ENCODE measurements at regions not wholly inside any gene's neighbourhood (a gene's known extent, or its start where the extent isn't known, plus 50 kb on each side); places are given as distances from the start of the nearest gene placed in this dataset.

GRCh38 chr5:175379867-175380266 lies 64.1 kb downstream of the DRD1 start:
- H4K8ac ChIP-seq (ENCODE audit: low read depth in 2 of 2, low read length in 2 of 2), result no peak overlapping the region
- H3K27ac ChIP-seq (ENCODE audit: insufficient read depth, low read length), result no peak overlapping the region
- no peak for TF ChIP-seq SMC3 (IDR thresholded peaks at IDR 0.05; ENCODE audit: low read depth, low read length)
- TF ChIP-seq RCOR1 (IDR thresholded peaks at IDR 0.05; ENCODE audit: insufficient replicate concordance, low read length), result no peak
- no peak for TF ChIP-seq MAFK (IDR thresholded peaks at IDR 0.05; ENCODE audit: low read depth, low read length)
- TF ChIP-seq CHD1 (IDR thresholded peaks at IDR 0.05; ENCODE audit: low read depth, low read length), result no peak
- no peak for TF ChIP-seq RFX5 (IDR thresholded peaks at IDR 0.05; ENCODE audit: low read depth, low read length)
- TF ChIP-seq CTCF (conservative IDR thresholded peaks at IDR 0.05; ENCODE audit: low read depth, low read length), result no peak
- TF ChIP-seq USF2 (IDR thresholded peaks at IDR 0.05; ENCODE audit: low read depth, low read length), result no peak
- no peak for TF ChIP-seq ELK1 (IDR thresholded peaks at IDR 0.05; ENCODE audit: borderline replicate concordance, low read depth, low read length)
- no peak for TF ChIP-seq MAZ (IDR thresholded peaks at IDR 0.05; ENCODE audit: borderline replicate concordance, low read depth, low read length)
- no peak for TF ChIP-seq CEBPB (IDR thresholded peaks at IDR 0.05; ENCODE audit: low read depth, low read length)
- TF ChIP-seq POLR2A (IDR thresholded peaks at IDR 0.05; ENCODE audit: low read depth, low read length), result no peak
- no peak for TF ChIP-seq FOS (IDR thresholded peaks at IDR 0.05; ENCODE audit: low read depth, low read length)
- TF ChIP-seq NFE2L2 (IDR thresholded peaks at IDR 0.05; ENCODE audit: low read depth, low read length), result no peak
- H4K5ac ChIP-seq (ENCODE audit: low read depth, low read length), result no peak overlapping the region
- H2BK20ac ChIP-seq (ENCODE audit: low read depth, low read length), result no peak overlapping the region
- H3K4me3 ChIP-seq (ENCODE audit: insufficient read depth, low read depth, low read length), result no peak overlapping the region
- intact Hi-C loops (cut with micrococcal nuclease), result loop anchor here (10.0 kb wide), 1 partner anchor 165 kb away; no protein-coding TSS in a partner anchor
- no peak overlapping the region for H3K14ac ChIP-seq (replicated peaks; ENCODE audit: low read depth, low read length)
- BruUV-seq (replicated peaks), result no TSS peak
- H3K18ac ChIP-seq (ENCODE audit: low read depth, low read length), result no peak overlapping the region
- H3K9ac ChIP-seq (ENCODE audit: low read depth, low read length), result no peak overlapping the region
- peaks cover 3% of the 10 kb centered on the region; the same call in 1 of the 2 replicates for H3K9me1 ChIP-seq (ENCODE audit: insufficient read depth, low read length)
- H3K27me3 ChIP-seq (ENCODE audit: control insufficient read depth, insufficient read depth, low read length), result no peaks in the 10 kb centered on the region
- H4K20me1 ChIP-seq (ENCODE audit: insufficient read depth, low read length), result no peaks in the 10 kb centered on the region
- H2AK5ac ChIP-seq (ENCODE audit: low read depth, low read length), result no peak overlapping the region
- no peak overlapping the region for H3K4me2 ChIP-seq (ENCODE audit: low read depth, low read length)
- H2BK120ac ChIP-seq (ENCODE audit: low read depth, low read length), result no peak overlapping the region
- no peaks in the 10 kb centered on the region for H3K36me3 ChIP-seq (ENCODE audit: control insufficient read depth, insufficient read depth, low read length)
- no peaks in the 10 kb centered on the region for H3K9me3 ChIP-seq (ENCODE audit: control insufficient read depth, insufficient read depth, low read length)
- H3K79me1 ChIP-seq (ENCODE audit: low read depth in 1 of 2, low read length in 2 of 2), result no peaks in the 10 kb centered on the region
- H3K4me1 ChIP-seq (ENCODE audit: control insufficient read depth, insufficient read depth, low read length), result peaks cover 3% of the 10 kb centered on the region
- WGBS, 2 experiments (ENCODE audit: extremely low coverage in 2 of 2, insufficient read length in 1 of 2), result no CpG with 5 or more reads among the region's 1 CpG
- no peak overlapping the region for H3K23ac ChIP-seq (ENCODE audit: low read depth, low read length)
- in situ Hi-C loops (cut with MboI; ENCODE audit: low sequenced_read_pairs), result no loop called here
- dilution Hi-C loops (cut with HindIII; ENCODE audit: low sequenced_read_pairs, unreplicated experiment), result no loop called here
- H2AFZ ChIP-seq (replicated peaks; ENCODE audit: low read length, poor library complexity), result no peak overlapping the region
- no peak overlapping the region for H3K4ac ChIP-seq (ENCODE audit: low read depth, low read length)
- ChIA-PET POLR2A (ENCODE audit: unreplicated experiment) (no interaction called here), CTCF (no interaction called here)
- H3K56ac ChIP-seq (ENCODE audit: extremely low read depth, insufficient read depth, low read length), result no peak overlapping the region
- H4K91ac ChIP-seq (ENCODE audit: insufficient read depth, low read depth, low read length), result no peak overlapping the region
- H2BK5ac ChIP-seq (ENCODE audit: low read depth, low read length, poor library complexity, severe bottlenecking), result no peak overlapping the region
- ATAC-seq (ENCODE audit: low read depth) (no peak), DNase-seq (no peak)
- no peak overlapping the region for H2BK15ac ChIP-seq (ENCODE audit: low read depth, low read length)
- no peak overlapping the region for H2AK9ac ChIP-seq (replicated peaks; ENCODE audit: low read depth, low read length, poor library complexity)
